ENCODE measurements at regions not wholly inside any gene's neighbourhood (a gene's known extent, or its start where the extent isn't known, plus 50 kb on each side); places are given as distances from the start of the nearest gene placed in this dataset.

- TF ChIP-seq ZFX (IDR thresholded peaks at IDR 0.05) (no peak), CTCF (conservative IDR thresholded peaks at IDR 0.05) (no peak)
- no peak overlapping the region for H3K27ac ChIP-seq
These were observed 289.8 kb upstream of the FOXF1 start for GRCh38 chr16:86220561-86220960.

GRCh38 chr16:86221085-86221484, 289.2 kb upstream of the FOXF1 start:
- no peak overlapping the region for H3K27ac ChIP-seq
- TF ChIP-seq CTCF (conservative IDR thresholded peaks at IDR 0.05) (no peak), ZFX (IDR thresholded peaks at IDR 0.05) (no peak)

- TF ChIP-seq CTCF (conservative IDR thresholded peaks at IDR 0.05) (no peak), ZFX (IDR thresholded peaks at IDR 0.05) (no peak)
- no peak overlapping the region for H3K27ac ChIP-seq
These were observed 287.8 kb upstream of the FOXF1 start for GRCh38 chr16:86222547-86222946.

GRCh38 chr16:86222965-86223551, 287.3 kb upstream of the FOXF1 start:
- TF ChIP-seq CTCF (conservative IDR thresholded peaks at IDR 0.05) (no peak), ZFX (IDR thresholded peaks at IDR 0.05) (no peak)
- no peak overlapping the region for H3K27ac ChIP-seq

- no peak overlapping the region for H3K27ac ChIP-seq
- TF ChIP-seq ZFX (IDR thresholded peaks at IDR 0.05): no peak
- TF ChIP-seq CTCF (conservative IDR thresholded peaks at IDR 0.05): no peak
These were observed 286.2 kb upstream of the FOXF1 start for GRCh38 chr16:86224126-86224525.

GRCh38 chr16:86224629-86225028, 285.7 kb upstream of the FOXF1 start:
- no peak for TF ChIP-seq ZFX (IDR thresholded peaks at IDR 0.05)
- no peak overlapping the region for H3K27ac ChIP-seq

- H3K27ac ChIP-seq: no peak overlapping the region
- no peak for TF ChIP-seq CTCF (conservative IDR thresholded peaks at IDR 0.05)
- TF ChIP-seq ZFX (IDR thresholded peaks at IDR 0.05): no peak
These were observed 284.4 kb upstream of the FOXF1 start for GRCh38 chr16:86225905-86226371.

GRCh38 chr16:86227041-86227440, 283.3 kb upstream of the FOXF1 start:
- TF ChIP-seq CTCF (conservative IDR thresholded peaks at IDR 0.05): no peak
- no peak for TF ChIP-seq ZFX (IDR thresholded peaks at IDR 0.05)
- no peak overlapping the region for H3K27ac ChIP-seq

All from C4-2B (cell line).